IMR-90 (cell line): ENCODE measurements at regions not wholly inside any gene's neighbourhood (a gene's known extent, or its start where the extent isn't known, plus 50 kb on each side); places are given as distances from the start of the nearest gene placed in this dataset.
"Not testable (repeated sequence)": the region's sequence is repeated elsewhere in the genome, so short reads cannot be mapped to it uniquely, and the experiment has no call there.

Source experiments
- ATAC-seq: fragments of 200-7000 bp; cut with Tn5 transposase; 2 replicates; pipeline ENCODE4 v1.9.1; 2020; ENCODE audit warnings: low read depth, mild to moderate bottlenecking, moderate library complexity
- BruUV-seq: library from RNA; stranded (reverse); fragments of 400-500 nt; replicated peaks from 2 replicates; lab custom pipeline; 2021; lab: Mats Ljungman, UMichigan
- CTCF ChIA-PET: fragments of 300-600 bp; formaldehyde crosslinking; extraction: SDS; loops from one replicate; lab custom pipeline; 2021; ENCODE audit warnings: antibody characterized with exemption; lab: Yijun Ruan, JAX
- POLR2A ChIA-PET: fragments of 300-600 bp; sonication (Branson Sonifier 250); formaldehyde crosslinking; loops from one replicate; lab custom pipeline; 2022; ENCODE audit warnings: antibody characterized with exemption; ENCODE audit not compliant: unreplicated experiment; lab: Charles Lee
- DNase-seq: peaks from one replicate; pipeline ENCODE4 v3.0.0; 2013
- H2AFZ ChIP-seq: replicated peaks from 2 replicates; pipeline ENCODE3; 2013; ENCODE audit warnings: low read length, mild to moderate bottlenecking; ENCODE audit not compliant: poor library complexity
- H2AK5ac ChIP-seq: 2 replicates; pipeline ENCODE4 v1.6.1; 2013; ENCODE audit warnings: low read depth, low read length, inconsistent platforms
- H2AK9ac ChIP-seq: replicated peaks from 2 replicates; pipeline ENCODE3; 2013; ENCODE audit warnings: mild to moderate bottlenecking, low read depth, low read length, moderate library complexity; ENCODE audit not compliant: poor library complexity
- H2BK120ac ChIP-seq: 2 replicates; pipeline ENCODE4 v1.6.1; 2013; ENCODE audit warnings: low read depth, low read length, inconsistent platforms
- H2BK15ac ChIP-seq: 3 replicates; pipeline ENCODE4 v1.6.1; 2013; ENCODE audit warnings: low read depth, low read length, inconsistent platforms
- H2BK20ac ChIP-seq: 2 replicates; pipeline ENCODE4 v1.6.1; 2013; ENCODE audit warnings: low read depth, mild to moderate bottlenecking, inconsistent platforms, low read length, moderate library complexity
- H2BK5ac ChIP-seq: 2 replicates; pipeline ENCODE4 v1.6.1; 2013; ENCODE audit warnings: mild to moderate bottlenecking, low read depth, low read length, inconsistent platforms; ENCODE audit not compliant: poor library complexity, severe bottlenecking
- H3K14ac ChIP-seq: replicated peaks from 2 replicates; pipeline ENCODE4 v1.6.1; 2013; ENCODE audit warnings: low read depth, low read length, inconsistent platforms
- H3K18ac ChIP-seq: 2 replicates; pipeline ENCODE4 v1.6.1; 2013; ENCODE audit warnings: low read depth, low read length, control low read depth
- H3K23ac ChIP-seq: 2 replicates; pipeline ENCODE4 v1.6.1; 2013; ENCODE audit warnings: low read depth, low read length, inconsistent platforms
- H3K27ac ChIP-seq: 2 replicates; pipeline ENCODE4 v1.5.1; 2013; ENCODE audit warnings: mild to moderate bottlenecking, control low read depth, low read length; ENCODE audit not compliant: insufficient read depth
- H3K27me3 ChIP-seq: 2 replicates; pipeline ENCODE4 v1.6.1; 2013; ENCODE audit warnings: low read length; ENCODE audit not compliant: control insufficient read depth, insufficient read depth
- H3K36me3 ChIP-seq: 2 replicates; pipeline ENCODE4 v1.6.1; 2013; ENCODE audit warnings: low read length, mixed read lengths; ENCODE audit not compliant: control insufficient read depth, insufficient read depth
- H3K4ac ChIP-seq: 2 replicates; pipeline ENCODE4 v1.6.1; 2013; ENCODE audit warnings: low read depth, low read length, inconsistent platforms
- H3K4me1 ChIP-seq: 2 replicates; pipeline ENCODE4 v1.6.1; 2013; ENCODE audit warnings: low read length, mixed read lengths; ENCODE audit not compliant: control insufficient read depth, insufficient read depth
- H3K4me2 ChIP-seq: 2 replicates; pipeline ENCODE4 v1.6.1; 2013; ENCODE audit warnings: low read depth, mild to moderate bottlenecking, control low read depth, low read length, moderate library complexity
- H3K4me3 ChIP-seq: 2 replicates; pipeline ENCODE4 v1.5.1; 2013; ENCODE audit warnings: low read depth, mild to moderate bottlenecking, control low read depth, low read length, moderate library complexity; ENCODE audit not compliant: insufficient read depth
- H3K56ac ChIP-seq: 2 replicates; pipeline ENCODE4 v1.6.1; 2013; ENCODE audit warnings: low read length, inconsistent platforms; ENCODE audit not compliant: insufficient read depth; ENCODE audit errors: extremely low read depth
- H3K79me1 ChIP-seq, 2 experiments: 2 replicates each; pipeline ENCODE4 v1.6.1; 2013; ENCODE audit warnings: low read length in 2 of 2, inconsistent platforms in 1 of 2, low read depth in 1 of 2
- H3K9ac ChIP-seq: 2 replicates; pipeline ENCODE4 v1.6.1; 2013; ENCODE audit warnings: low read depth, low read length, control low read depth
- H3K9me1 ChIP-seq: 2 replicates; pipeline ENCODE4 v1.6.1; 2013; ENCODE audit warnings: low read length, inconsistent platforms; ENCODE audit not compliant: insufficient read depth
- H3K9me3 ChIP-seq: 2 replicates; pipeline ENCODE4 v1.6.1; 2013; ENCODE audit warnings: low read length; ENCODE audit not compliant: control insufficient read depth, insufficient read depth
- H4K20me1 ChIP-seq: 2 replicates; pipeline ENCODE4 v1.6.1; 2013; ENCODE audit warnings: low read length, inconsistent platforms; ENCODE audit not compliant: insufficient read depth
- H4K5ac ChIP-seq: 2 replicates; pipeline ENCODE4 v1.6.1; 2013; ENCODE audit warnings: mild to moderate bottlenecking, low read depth, low read length, control low read depth
- H4K8ac ChIP-seq, 2 experiments: 2 replicates each; pipeline ENCODE4 v1.6.1; 2013; ENCODE audit warnings: low read depth in 2 of 2, low read length in 2 of 2, control low read depth in 1 of 2, inconsistent platforms in 1 of 2
- H4K91ac ChIP-seq: 2 replicates; pipeline ENCODE4 v1.6.1; 2013; ENCODE audit warnings: low read depth, low read length, inconsistent platforms; ENCODE audit not compliant: insufficient read depth
- WGBS, 2 experiments: methylation state at CpG; one replicate each; pipeline versions ENCODE4 v1.1.5 to v1.1.7; 2013; ENCODE audit warnings: missing lambda C conversion rate in 2 of 2; ENCODE audit not compliant: insufficient read length in 1 of 2; ENCODE audit errors: extremely low coverage in 2 of 2; 5-methylcytosine and 5-hydroxymethylcytosine counted together
- dilution Hi-C: fragments of 300-500 bp; cut with HindIII; formaldehyde crosslinking; loops from one replicate; pipeline ENCODE4 v1.14.3; 2018; ENCODE audit warnings: low sequenced_read_pairs; ENCODE audit not compliant: unreplicated experiment
- in situ Hi-C: fragments of 300-500 bp; cut with MboI; formaldehyde crosslinking; loops from 3 replicates; pipeline ENCODE4 v1.14.3; 2019; ENCODE audit warnings: low sequenced_read_pairs, inconsistent platforms, mixed read lengths
- intact Hi-C: fragments of 100-400 bp; cut with micrococcal nuclease; formaldehyde crosslinking; loops from 2 replicates; pipeline ENCODE4 v1.10.0; 2022

GRCh38 chr2:87301349-87301748 is 279.7 kb upstream of the PLGLB1 start:
- H3K18ac ChIP-seq, DNase-seq, POLR2A ChIA-PET, H2BK120ac ChIP-seq, H3K4me1 ChIP-seq, H3K27ac ChIP-seq, H2AK5ac ChIP-seq, H4K20me1 ChIP-seq, BruUV-seq, H3K14ac ChIP-seq, H4K8ac ChIP-seq, intact Hi-C loops, H3K9me3 ChIP-seq, ATAC-seq, dilution Hi-C loops, H4K5ac ChIP-seq, H3K56ac ChIP-seq, CTCF ChIA-PET, H3K9ac ChIP-seq, H2AK9ac ChIP-seq, H4K91ac ChIP-seq, H3K23ac ChIP-seq, H3K79me1 ChIP-seq, H2AFZ ChIP-seq, H3K4ac ChIP-seq, H3K27me3 ChIP-seq, H3K4me2 ChIP-seq, H2BK20ac ChIP-seq, H3K4me3 ChIP-seq, H3K9me1 ChIP-seq, in situ Hi-C loops, H2BK5ac ChIP-seq, H3K36me3 ChIP-seq, H2BK15ac ChIP-seq: not testable (repeated sequence)
- whole genome bisulfite sequencing, 2 experiments = no CpG with 5 or more reads among the region's 6 CpGs

- H3K23ac ChIP-seq, H3K4me1 ChIP-seq, POLR2A ChIA-PET, H2AK9ac ChIP-seq, H3K56ac ChIP-seq, H3K9me3 ChIP-seq, H3K4me2 ChIP-seq, CTCF ChIA-PET, H2BK15ac ChIP-seq, H4K5ac ChIP-seq, H3K18ac ChIP-seq, H3K27me3 ChIP-seq, BruUV-seq, H3K27ac ChIP-seq, dilution Hi-C loops, H4K20me1 ChIP-seq, H3K79me1 ChIP-seq, H3K14ac ChIP-seq, H2AFZ ChIP-seq, H2BK20ac ChIP-seq, H3K36me3 ChIP-seq, H3K4ac ChIP-seq, H4K8ac ChIP-seq, ATAC-seq, H2BK120ac ChIP-seq, H3K9me1 ChIP-seq, H3K9ac ChIP-seq, H2AK5ac ChIP-seq, DNase-seq, H2BK5ac ChIP-seq, H4K91ac ChIP-seq, H3K4me3 ChIP-seq, in situ Hi-C loops, intact Hi-C loops: not testable (repeated sequence)
- WGBS, 2 experiments = no CpG with 5 or more reads among the region's 2 CpGs
These were observed 280.2 kb upstream of the PLGLB1 start for GRCh38 chr2:87301871-87302270.
